ENCODE measurements at regions not wholly inside any gene's neighbourhood (a gene's known extent, or its start where the extent isn't known, plus 50 kb on each side); places are given as distances from the start of the nearest gene placed in this dataset.

GRCh38 chr5:167177736-167178135 lies 1113.7 kb upstream of the WWC1 start:
- TF ChIP-seq CTCF (IDR thresholded peaks at IDR 0.05): no peak
- TF ChIP-seq POLR2A (IDR thresholded peaks at IDR 0.05): no peak
